ENCODE measurements at regions not wholly inside any gene's neighbourhood (a gene's known extent, or its start where the extent isn't known, plus 50 kb on each side); places are given as distances from the start of the nearest gene placed in this dataset.
"Not testable (repeated sequence)": the region's sequence is repeated elsewhere in the genome, so short reads cannot be mapped to it uniquely, and the experiment has no call there.

- DNase-seq (ENCODE audit: low spot score), result not testable (repeated sequence)
Measured at GRCh38 chr2:16753025-16753424, 87.4 kb upstream of the CYRIA start.

GRCh38 chr2:16750925-16751214 is 85.2 kb upstream of the CYRIA start:
- not testable (repeated sequence) for DNase-seq (ENCODE audit: low spot score)

GRCh38 chr2:16750175-16750924 is 84.7 kb upstream of the CYRIA start:
- DNase-seq (ENCODE audit: low spot score), result no peak

GRCh38 chr2:16748511-16749266 is 83.1 kb upstream of the CYRIA start:
- DNase-seq (ENCODE audit: low spot score), result not testable (repeated sequence)

- DNase-seq (ENCODE audit: low spot score), result no peak
Measured at GRCh38 chr2:16747689-16748088, 82.1 kb upstream of the CYRIA start.

GRCh38 chr2:16747257-16747656 is 81.6 kb upstream of the CYRIA start:
- DNase-seq (ENCODE audit: low spot score), result no peak

- no peak for DNase-seq (ENCODE audit: low spot score)
Measured at GRCh38 chr2:16746833-16747232, 81.2 kb upstream of the CYRIA start.

- DNase-seq (ENCODE audit: low spot score), result no peak
Measured at GRCh38 chr2:16746329-16746728, 80.7 kb upstream of the CYRIA start.

GRCh38 chr2:16745466-16745865 is 79.8 kb upstream of the CYRIA start:
- DNase-seq (ENCODE audit: low spot score), result no peak

GRCh38 chr2:16744521-16744920 is 78.9 kb upstream of the CYRIA start:
- no peak for DNase-seq (ENCODE audit: low spot score)

- DNase-seq (ENCODE audit: low spot score), result no peak
Measured at GRCh38 chr2:16742026-16742425, 76.4 kb upstream of the CYRIA start.

- DNase-seq (ENCODE audit: low spot score), result no peak
Measured at GRCh38 chr2:16741498-16741897, 75.9 kb upstream of the CYRIA start.

- DNase-seq (ENCODE audit: low spot score), result no peak
Measured at GRCh38 chr2:16739778-16740581, 74.3 kb upstream of the CYRIA start.

- no peak for DNase-seq (ENCODE audit: low spot score)
Measured at GRCh38 chr2:16738361-16739225, 73.0 kb upstream of the CYRIA start.

- no peak for DNase-seq (ENCODE audit: low spot score)
Measured at GRCh38 chr2:16737812-16738211, 72.2 kb upstream of the CYRIA start.

- no peak for DNase-seq (ENCODE audit: low spot score)
Measured at GRCh38 chr2:16736633-16737032, 71.0 kb upstream of the CYRIA start.

- no peak for DNase-seq (ENCODE audit: low spot score)
Measured at GRCh38 chr2:16729335-16729734, 63.7 kb upstream of the CYRIA start.

- no peak for DNase-seq (ENCODE audit: low spot score)
Measured at GRCh38 chr2:16728351-16729136, 62.9 kb upstream of the CYRIA start.

GRCh38 chr2:16727849-16728248 is 62.2 kb upstream of the CYRIA start:
- not testable (repeated sequence) for DNase-seq (ENCODE audit: low spot score)

- DNase-seq (ENCODE audit: low spot score), result no peak
Measured at GRCh38 chr2:16727256-16727655, 61.6 kb upstream of the CYRIA start.

GRCh38 chr2:16726577-16726976 is 60.9 kb upstream of the CYRIA start:
- no peak for DNase-seq (ENCODE audit: low spot score)

Data from CD4-positive, alpha-beta T cell treated with Interleukin-6 at 100 ng/mL for 8 hours (primary cell).